PC-9 (cell line): ENCODE measurements at regions not wholly inside any gene's neighbourhood (a gene's known extent, or its start where the extent isn't known, plus 50 kb on each side); places are given as distances from the start of the nearest gene placed in this dataset.

Experiments
- BruUV-seq: library from RNA; stranded (reverse); fragments of 400-500 nt; replicated peaks from 2 replicates; lab custom pipeline; 2021; lab: Mats Ljungman, UMichigan
- CTCF ChIA-PET: fragments of 300-600 bp; sonication (Branson Sonifier 250); formaldehyde crosslinking; loops from one replicate; lab custom pipeline; 2022; ENCODE audit warnings: antibody characterized with exemption; lab: Charles Lee
- POLR2A ChIA-PET: fragments of 300-600 bp; sonication (Branson Sonifier 250); formaldehyde crosslinking; loops from one replicate; lab custom pipeline; 2022; ENCODE audit warnings: antibody characterized with exemption; ENCODE audit not compliant: unreplicated experiment; lab: Charles Lee
- DNase-seq, 2 experiments: peaks; one replicate each; pipeline versions ENCODE4 v3.0.0 to v3.0.0-alpha.2; 2015 to 2022; ENCODE audit warnings: mixed read lengths in 1 of 2
- H2AFZ ChIP-seq: fragments of 200-600 bp; sonication (generic); 2 replicates; pipeline ENCODE4 v1.8.1; 2017; ENCODE audit warnings: antibody characterized with exemption
- H3F3A ChIP-seq: fragments of 200-600 bp; sonication (generic); 2 replicates; pipeline ENCODE4 v1.8.1; 2017; ENCODE audit warnings: antibody characterized with exemption, mild to moderate bottlenecking, low read depth; ENCODE audit not compliant: insufficient read depth
- H3K27ac ChIP-seq: fragments of 200-600 bp; sonication (generic); 2 replicates; pipeline ENCODE4 v1.6.1; 2016; ENCODE audit warnings: mixed run types
- H3K27me3 ChIP-seq: fragments of 200-600 bp; sonication (generic); 2 replicates; pipeline ENCODE4 v1.6.1; 2016; ENCODE audit warnings: low read depth, mixed run types; ENCODE audit not compliant: insufficient read depth
- H3K36me3 ChIP-seq: fragments of 200-600 bp; sonication (generic); 2 replicates; pipeline ENCODE4 v1.6.1; 2016; ENCODE audit warnings: low read depth, mixed run types
- H3K4me1 ChIP-seq: fragments of 200-600 bp; sonication (generic); replicated peaks from 2 replicates; pipeline ENCODE4 v1.6.1; 2016; ENCODE audit warnings: mixed run types; ENCODE audit not compliant: insufficient read depth
- H3K4me2 ChIP-seq: fragments of 200-600 bp; sonication (generic); 2 replicates; pipeline ENCODE4 v1.6.1; 2017; ENCODE audit warnings: mixed run types
- H3K4me3 ChIP-seq: fragments of 200-600 bp; sonication (generic); 2 replicates; pipeline ENCODE4 v1.6.1; 2016; ENCODE audit warnings: mixed run types
- H3K79me2 ChIP-seq: fragments of 200-600 bp; sonication (generic); 2 replicates; pipeline ENCODE4 v1.6.1; 2017; ENCODE audit warnings: low read depth, mixed run types
- H3K9me2 ChIP-seq: fragments of 200-600 bp; sonication (generic); 2 replicates; pipeline ENCODE4 v1.8.1; 2017; ENCODE audit warnings: mild to moderate bottlenecking; ENCODE audit not compliant: insufficient read depth
- H3K9me3 ChIP-seq: fragments of 200-600 bp; sonication (generic); 2 replicates; pipeline ENCODE4 v1.8.1; 2016; ENCODE audit warnings: low read depth; ENCODE audit not compliant: insufficient read depth
- H4K20me1 ChIP-seq: fragments of 200-600 bp; sonication (generic); 2 replicates; pipeline ENCODE4 v1.8.1; 2017; ENCODE audit not compliant: insufficient read depth
- EZH2 ChIP-seq: fragments of 200-600 bp; sonication (generic); IDR thresholded peaks from 2 replicates; pipeline ENCODE4 v1.8.0; 2017; ENCODE audit warnings: antibody characterized with exemption, low read depth
- intact Hi-C: fragments of 100-400 bp; cut with micrococcal nuclease; formaldehyde crosslinking; loops from one replicate; pipeline ENCODE4 v1.10.0; 2022; ENCODE audit not compliant: unreplicated experiment
- TF ChIP-seq, protein P1 (sequence below): fragments of 200-600 bp; sonication (generic); conservative IDR thresholded peaks from 2 replicates; pipeline ENCODE4 v1.6.1; 2017; ENCODE audit warnings: mixed run types, antibody characterized with exemption, mild to moderate bottlenecking, moderate library complexity

DNA sequence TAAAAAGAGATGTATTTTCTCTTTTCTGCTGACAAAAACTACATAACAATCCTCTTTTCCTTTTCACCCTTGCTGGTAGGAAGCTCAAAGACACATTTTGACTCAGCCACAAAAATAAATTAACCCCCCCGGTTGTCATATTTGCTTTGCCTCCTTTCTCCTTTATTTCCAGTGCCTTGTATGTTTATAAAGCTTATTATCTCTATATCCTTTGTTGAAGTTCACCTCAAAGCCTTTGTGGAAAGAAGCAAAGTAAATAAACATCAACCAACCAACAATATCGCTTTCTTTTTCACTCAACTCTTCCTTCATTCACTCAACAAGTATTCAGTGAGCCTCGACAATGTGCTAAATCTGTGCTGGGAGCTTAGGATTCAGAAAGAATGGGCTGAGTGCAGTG is 276.5 kb upstream of the ID2 start:
- H3F3A ChIP-seq, result no peaks in the 10 kb centered on the region
- no peak for TF ChIP-seq EZH2
- TF ChIP-seq, protein P1, sequence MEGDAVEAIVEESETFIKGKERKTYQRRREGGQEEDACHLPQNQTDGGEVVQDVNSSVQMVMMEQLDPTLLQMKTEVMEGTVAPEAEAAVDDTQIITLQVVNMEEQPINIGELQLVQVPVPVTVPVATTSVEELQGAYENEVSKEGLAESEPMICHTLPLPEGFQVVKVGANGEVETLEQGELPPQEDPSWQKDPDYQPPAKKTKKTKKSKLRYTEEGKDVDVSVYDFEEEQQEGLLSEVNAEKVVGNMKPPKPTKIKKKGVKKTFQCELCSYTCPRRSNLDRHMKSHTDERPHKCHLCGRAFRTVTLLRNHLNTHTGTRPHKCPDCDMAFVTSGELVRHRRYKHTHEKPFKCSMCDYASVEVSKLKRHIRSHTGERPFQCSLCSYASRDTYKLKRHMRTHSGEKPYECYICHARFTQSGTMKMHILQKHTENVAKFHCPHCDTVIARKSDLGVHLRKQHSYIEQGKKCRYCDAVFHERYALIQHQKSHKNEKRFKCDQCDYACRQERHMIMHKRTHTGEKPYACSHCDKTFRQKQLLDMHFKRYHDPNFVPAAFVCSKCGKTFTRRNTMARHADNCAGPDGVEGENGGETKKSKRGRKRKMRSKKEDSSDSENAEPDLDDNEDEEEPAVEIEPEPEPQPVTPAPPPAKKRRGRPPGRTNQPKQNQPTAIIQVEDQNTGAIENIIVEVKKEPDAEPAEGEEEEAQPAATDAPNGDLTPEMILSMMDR, result no peak
- H3K36me3 ChIP-seq, result no peaks in the 10 kb centered on the region
- no peak overlapping the region for H3K27ac ChIP-seq
- H3K79me2 ChIP-seq, result no peaks in the 10 kb centered on the region
- H4K20me1 ChIP-seq, result no peaks in the 10 kb centered on the region
- no peak overlapping the region for H2AFZ ChIP-seq
- H3K9me3 ChIP-seq, result no peaks in the 10 kb centered on the region
- no TSS peak for BruUV-seq
- ChIA-PET CTCF (no interaction called here), POLR2A (interaction anchor here (0.6 kb wide), 1 partner anchor 410 kb away, joined by 4 read pairs; no protein-coding TSS in a partner anchor)
- H3K4me2 ChIP-seq, result no peak overlapping the region
- intact Hi-C loops, result no loop called here
- no peak for DNase-seq
- no peaks in the 10 kb centered on the region for H3K9me2 ChIP-seq
- H3K4me3 ChIP-seq, result no peak overlapping the region
- no peaks in the 10 kb centered on the region for H3K4me1 ChIP-seq
- peaks cover 75% of the 10 kb centered on the region for H3K27me3 ChIP-seq

DNA sequence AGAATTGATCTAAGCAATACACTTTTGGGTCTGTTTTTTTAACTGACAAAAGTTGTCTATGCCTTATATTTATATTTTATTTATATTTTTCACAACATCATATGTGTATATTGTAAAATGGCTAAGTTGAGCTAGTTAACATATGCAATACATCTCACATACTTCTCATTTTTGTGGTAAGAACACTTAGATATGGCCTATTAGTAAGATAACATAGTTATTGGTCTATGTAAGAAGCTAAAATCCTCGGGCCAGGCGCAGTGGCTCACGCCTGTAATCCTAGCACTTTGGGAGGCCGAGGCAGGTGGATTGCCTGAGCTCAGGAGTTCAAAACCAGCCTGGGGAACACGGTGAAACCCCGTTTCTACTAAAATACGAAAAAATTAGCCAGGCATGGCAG is 275.6 kb upstream of the ID2 start:
- ChIA-PET POLR2A (no interaction called here), CTCF (no interaction called here)
- H4K20me1 ChIP-seq, result no peaks in the 10 kb centered on the region
- H3K27ac ChIP-seq, result no peak overlapping the region
- no peaks in the 10 kb centered on the region for H3K9me2 ChIP-seq
- intact Hi-C loops, result no loop called here
- no peaks in the 10 kb centered on the region for H3K79me2 ChIP-seq
- H3K27me3 ChIP-seq, result peaks cover 75% of the 10 kb centered on the region
- no peaks in the 10 kb centered on the region for H3K9me3 ChIP-seq
- no peak overlapping the region for H3K4me2 ChIP-seq
- H2AFZ ChIP-seq, result no peak overlapping the region
- H3F3A ChIP-seq, result no peaks in the 10 kb centered on the region
- DNase-seq, result no peak
- no peak for TF ChIP-seq EZH2
- TF ChIP-seq, protein P1, result no peak
- no peaks in the 10 kb centered on the region for H3K4me1 ChIP-seq
- no peaks in the 10 kb centered on the region for H3K36me3 ChIP-seq
- BruUV-seq, result no TSS peak
- no peak overlapping the region for H3K4me3 ChIP-seq

GRCh38 chr2:8407332-8407731 is 274.5 kb upstream of the ID2 start:
- no peaks in the 10 kb centered on the region for H3K79me2 ChIP-seq
- H3K9me3 ChIP-seq, result no peaks in the 10 kb centered on the region; the same call in 1 of the 2 replicates
- H3K4me3 ChIP-seq, result no peak overlapping the region
- no TSS peak for BruUV-seq
- H3K9me2 ChIP-seq, result no peaks in the 10 kb centered on the region
- H3K4me1 ChIP-seq, result no peaks in the 10 kb centered on the region
- no peak for DNase-seq
- H3F3A ChIP-seq, result no peaks in the 10 kb centered on the region
- TF ChIP-seq, protein P1, result no peak
- no peak for TF ChIP-seq EZH2
- H2AFZ ChIP-seq, result no peak overlapping the region
- ChIA-PET POLR2A (no interaction called here), CTCF (no interaction called here)
- no peak overlapping the region for H3K27ac ChIP-seq
- H3K27me3 ChIP-seq, result peaks cover 83% of the 10 kb centered on the region
- no peak overlapping the region for H3K4me2 ChIP-seq
- intact Hi-C loops, result no loop called here
- H4K20me1 ChIP-seq, result no peaks in the 10 kb centered on the region
- no peaks in the 10 kb centered on the region for H3K36me3 ChIP-seq
